ENCODE measurements at regions not wholly inside any gene's neighbourhood (a gene's known extent, or its start where the extent isn't known, plus 50 kb on each side); places are given as distances from the start of the nearest gene placed in this dataset.

GRCh38 chr6:80728101-80728750, 621.8 kb downstream of the BCKDHB start:
- TF ChIP-seq CTCF (conservative IDR thresholded peaks at IDR 0.05; ENCODE audit: control insufficient read depth, insufficient read depth, low read depth, low read length) = no peak
- no peak overlapping the region for H3K4me3 ChIP-seq (ENCODE audit: control insufficient read depth, low read depth, low read length)
- DNase-seq (ENCODE audit: low read depth) = peak; percentile 32

- no peak overlapping the region for H3K4me3 ChIP-seq (ENCODE audit: control insufficient read depth, low read depth, low read length)
- no peak for TF ChIP-seq CTCF (conservative IDR thresholded peaks at IDR 0.05; ENCODE audit: control insufficient read depth, insufficient read depth, low read depth, low read length)
- no peak for DNase-seq (ENCODE audit: low read depth)
These were observed 618.9 kb downstream of the BCKDHB start for GRCh38 chr6:80725156-80725930.

GRCh38 chr6:80720824-80721223, 614.4 kb downstream of the BCKDHB start:
- H3K4me3 ChIP-seq (ENCODE audit: control insufficient read depth, low read depth, low read length) = no peak overlapping the region
- TF ChIP-seq CTCF (conservative IDR thresholded peaks at IDR 0.05; ENCODE audit: control insufficient read depth, insufficient read depth, low read depth, low read length) = no peak
- no peak for DNase-seq (ENCODE audit: low read depth)

- no peak for DNase-seq (ENCODE audit: low read depth)
- no peak for TF ChIP-seq CTCF (conservative IDR thresholded peaks at IDR 0.05; ENCODE audit: control insufficient read depth, insufficient read depth, low read depth, low read length)
- no peak overlapping the region for H3K4me3 ChIP-seq (ENCODE audit: control insufficient read depth, low read depth, low read length)
These were observed 608.0 kb downstream of the BCKDHB start for GRCh38 chr6:80714513-80714912.

GRCh38 chr6:80698459-80698858, 592.0 kb downstream of the BCKDHB start:
- no peak overlapping the region for H3K4me3 ChIP-seq (ENCODE audit: control insufficient read depth, low read depth, low read length)
- TF ChIP-seq CTCF (conservative IDR thresholded peaks at IDR 0.05; ENCODE audit: control insufficient read depth, insufficient read depth, low read depth, low read length) = no peak
- no peak for DNase-seq (ENCODE audit: low read depth)

- no peak for TF ChIP-seq CTCF (conservative IDR thresholded peaks at IDR 0.05; ENCODE audit: control insufficient read depth, insufficient read depth, low read depth, low read length)
- no peak overlapping the region for H3K4me3 ChIP-seq (ENCODE audit: control insufficient read depth, low read depth, low read length)
- no peak for DNase-seq (ENCODE audit: low read depth)
These were observed 589.8 kb downstream of the BCKDHB start for GRCh38 chr6:80696268-80696667.
